HG03457 (cell line): ENCODE measurements at regions not wholly inside any gene's neighbourhood (a gene's known extent, or its start where the extent isn't known, plus 50 kb on each side); places are given as distances from the start of the nearest gene placed in this dataset.

Source experiments
- ATAC-seq: cut with Tn5 transposase; IDR thresholded peaks from one replicate; pipeline ENCODE4 v1.9.1; 2021; ENCODE audit warnings: moderate number of reproducible peaks; ENCODE audit not compliant: unreplicated experiment

GRCh38 chr10:36388166-36388565 is 737.2 kb upstream of the ANKRD30A start:
- no peak for ATAC-seq

GRCh38 chr10:36385693-36386092 is 739.7 kb upstream of the ANKRD30A start:
- no peak for ATAC-seq

GRCh38 chr10:36383349-36383748 is 741.3 kb upstream of the FZD8 start:
- no peak for ATAC-seq

GRCh38 chr10:36381748-36382147 is 739.7 kb upstream of the FZD8 start:
- no peak for ATAC-seq

GRCh38 chr10:36380538-36380937 is 738.4 kb upstream of the FZD8 start:
- no peak for ATAC-seq

GRCh38 chr10:36375107-36375506 is 733.0 kb upstream of the FZD8 start:
- ATAC-seq = no peak

GRCh38 chr10:36373424-36374096 is 731.5 kb upstream of the FZD8 start:
- no peak for ATAC-seq

GRCh38 chr10:36367362-36367761 is 725.3 kb upstream of the FZD8 start:
- ATAC-seq = no peak

GRCh38 chr10:36366843-36367242 is 724.7 kb upstream of the FZD8 start:
- ATAC-seq = no peak

- ATAC-seq = no peak
These were observed 724.0 kb upstream of the FZD8 start for GRCh38 chr10:36366065-36366464.

GRCh38 chr10:36362257-36362656 is 720.2 kb upstream of the FZD8 start:
- ATAC-seq = no peak

GRCh38 chr10:36358736-36359135 is 716.6 kb upstream of the FZD8 start:
- no peak for ATAC-seq

GRCh38 chr10:36354633-36355032 is 712.5 kb upstream of the FZD8 start:
- ATAC-seq = no peak

- no peak for ATAC-seq
These were observed 709.1 kb upstream of the FZD8 start for GRCh38 chr10:36351159-36351558.

- ATAC-seq = no peak
These were observed 707.5 kb upstream of the FZD8 start for GRCh38 chr10:36349445-36350078.

- ATAC-seq = no peak
These were observed 703.7 kb upstream of the FZD8 start for GRCh38 chr10:36345807-36346206.

GRCh38 chr10:36345175-36345533 is 703.1 kb upstream of the FZD8 start:
- ATAC-seq = no peak

GRCh38 chr10:36344240-36345174 is 702.4 kb upstream of the FZD8 start:
- no peak for ATAC-seq

- no peak for ATAC-seq
These were observed 700.7 kb upstream of the FZD8 start for GRCh38 chr10:36342781-36343180.

- no peak for ATAC-seq
These were observed 699.4 kb upstream of the FZD8 start for GRCh38 chr10:36341471-36341870.

- no peak for ATAC-seq
These were observed 694.2 kb upstream of the FZD8 start for GRCh38 chr10:36336315-36336714.

GRCh38 chr10:36333446-36333845 is 691.4 kb upstream of the FZD8 start:
- no peak for ATAC-seq
